GM18505 (cell line): ENCODE measurements at regions not wholly inside any gene's neighbourhood (a gene's known extent, or its start where the extent isn't known, plus 50 kb on each side); places are given as distances from the start of the nearest gene placed in this dataset.

Experiments
- ATAC-seq: cut with Tn5 transposase; IDR thresholded peaks from one replicate; pipeline ENCODE4 v1.9.1; 2021; ENCODE audit not compliant: unreplicated experiment
- POLR2A ChIP-seq: IDR thresholded peaks from 4 replicates; pipeline ENCODE4 v1.6.1; 2011; ENCODE audit warnings: borderline replicate concordance; ENCODE audit not compliant: insufficient read depth, insufficient read length; ENCODE audit errors: extremely low read depth

- TF ChIP-seq POLR2A = no peak
- no peak for ATAC-seq
Observed at GRCh38 chr6:122078481-122078880, 321.0 kb upstream of the HSF2 start.

- no peak for TF ChIP-seq POLR2A
- no peak for ATAC-seq
Observed at GRCh38 chr6:122079916-122080315, 319.5 kb upstream of the HSF2 start.

GRCh38 chr6:122081921-122082320 is 317.5 kb upstream of the HSF2 start:
- TF ChIP-seq POLR2A = no peak
- ATAC-seq = no peak

- no peak for TF ChIP-seq POLR2A
- ATAC-seq = no peak
Observed at GRCh38 chr6:122082370-122082769, 317.1 kb upstream of the HSF2 start.

GRCh38 chr6:122092366-122092765 is 307.1 kb upstream of the HSF2 start:
- TF ChIP-seq POLR2A = no peak
- ATAC-seq = no peak

GRCh38 chr6:122098201-122098678 is 301.2 kb upstream of the HSF2 start:
- TF ChIP-seq POLR2A = no peak
- ATAC-seq = no peak

GRCh38 chr6:122102026-122102425 is 297.4 kb upstream of the HSF2 start:
- no peak for ATAC-seq
- TF ChIP-seq POLR2A = no peak

GRCh38 chr6:122107256-122107852 is 292.1 kb upstream of the HSF2 start:
- no peak for ATAC-seq
- TF ChIP-seq POLR2A = no peak

GRCh38 chr6:122109075-122109474 is 290.4 kb upstream of the HSF2 start:
- no peak for ATAC-seq
- no peak for TF ChIP-seq POLR2A

- TF ChIP-seq POLR2A = no peak
- no peak for ATAC-seq
Observed at GRCh38 chr6:122114717-122115116, 284.7 kb upstream of the HSF2 start.

GRCh38 chr6:122116119-122116834 is 283.2 kb upstream of the HSF2 start:
- TF ChIP-seq POLR2A = no peak
- no peak for ATAC-seq

- no peak for ATAC-seq
- no peak for TF ChIP-seq POLR2A
Observed at GRCh38 chr6:122116835-122117627, 282.4 kb upstream of the HSF2 start.

- ATAC-seq = no peak
- TF ChIP-seq POLR2A = no peak
Observed at GRCh38 chr6:122118945-122119506, 280.4 kb upstream of the HSF2 start.

GRCh38 chr6:122122202-122122601 is 277.2 kb upstream of the HSF2 start:
- ATAC-seq = no peak
- no peak for TF ChIP-seq POLR2A

GRCh38 chr6:122122686-122123085 is 276.8 kb upstream of the HSF2 start:
- no peak for ATAC-seq
- TF ChIP-seq POLR2A = no peak
